ENCODE measurements at regions not wholly inside any gene's neighbourhood (a gene's known extent, or its start where the extent isn't known, plus 50 kb on each side); places are given as distances from the start of the nearest gene placed in this dataset.

GRCh38 chr16:16798504-16798903, 419.6 kb downstream of the NPIPA7 start:
- TF ChIP-seq, protein P1, sequence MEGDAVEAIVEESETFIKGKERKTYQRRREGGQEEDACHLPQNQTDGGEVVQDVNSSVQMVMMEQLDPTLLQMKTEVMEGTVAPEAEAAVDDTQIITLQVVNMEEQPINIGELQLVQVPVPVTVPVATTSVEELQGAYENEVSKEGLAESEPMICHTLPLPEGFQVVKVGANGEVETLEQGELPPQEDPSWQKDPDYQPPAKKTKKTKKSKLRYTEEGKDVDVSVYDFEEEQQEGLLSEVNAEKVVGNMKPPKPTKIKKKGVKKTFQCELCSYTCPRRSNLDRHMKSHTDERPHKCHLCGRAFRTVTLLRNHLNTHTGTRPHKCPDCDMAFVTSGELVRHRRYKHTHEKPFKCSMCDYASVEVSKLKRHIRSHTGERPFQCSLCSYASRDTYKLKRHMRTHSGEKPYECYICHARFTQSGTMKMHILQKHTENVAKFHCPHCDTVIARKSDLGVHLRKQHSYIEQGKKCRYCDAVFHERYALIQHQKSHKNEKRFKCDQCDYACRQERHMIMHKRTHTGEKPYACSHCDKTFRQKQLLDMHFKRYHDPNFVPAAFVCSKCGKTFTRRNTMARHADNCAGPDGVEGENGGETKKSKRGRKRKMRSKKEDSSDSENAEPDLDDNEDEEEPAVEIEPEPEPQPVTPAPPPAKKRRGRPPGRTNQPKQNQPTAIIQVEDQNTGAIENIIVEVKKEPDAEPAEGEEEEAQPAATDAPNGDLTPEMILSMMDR (IDR thresholded peaks at IDR 0.05), result no peak
- TF ChIP-seq POLR2A (IDR thresholded peaks at IDR 0.05), result no peak

Measured in testis (tissue), 2 donors.